ENCODE measurements at regions not wholly inside any gene's neighbourhood (a gene's known extent, or its start where the extent isn't known, plus 50 kb on each side); places are given as distances from the start of the nearest gene placed in this dataset.

GRCh38 chr4:112894480-112894879 lies 155.0 kb upstream of the ANK2 start:
- H3K4me3 ChIP-seq = no peak overlapping the region
- no peaks in the 10 kb centered on the region for H3K36me3 ChIP-seq (ENCODE audit: low read depth)
- H3K9me3 ChIP-seq = no peaks in the 10 kb centered on the region
- H3K4me1 ChIP-seq (ENCODE audit: low read depth) = no peaks in the 10 kb centered on the region
- TF ChIP-seq CTCF (IDR thresholded peaks at IDR 0.05) = no peak
- no peak for ATAC-seq
- DNase-seq = no peak
- intact Hi-C loops (cut with DNase I, micrococcal nuclease) = no loop called here

DNA sequence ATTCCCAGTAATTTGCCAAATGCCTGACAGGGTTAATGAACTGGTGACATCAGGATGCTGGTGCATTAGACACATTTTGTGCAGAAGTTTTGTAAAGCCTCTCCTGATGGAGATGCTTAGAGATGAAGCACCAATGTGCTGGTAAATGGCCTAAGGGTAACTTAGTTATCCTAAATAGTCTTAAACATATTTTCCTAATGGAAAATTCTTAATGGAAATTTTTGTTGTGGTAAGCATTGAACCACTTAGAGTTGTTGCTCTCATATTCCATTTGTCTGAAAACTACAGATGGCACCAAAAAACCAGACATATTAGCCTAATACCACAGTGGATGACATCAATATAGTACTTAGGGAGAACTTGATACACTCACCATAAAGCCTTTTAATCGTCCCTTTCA lies 154.5 kb upstream of the ANK2 start:
- no peaks in the 10 kb centered on the region for H3K9me3 ChIP-seq
- DNase-seq = no peak
- H3K4me1 ChIP-seq (ENCODE audit: low read depth) = no peaks in the 10 kb centered on the region
- H3K36me3 ChIP-seq (ENCODE audit: low read depth) = no peaks in the 10 kb centered on the region
- TF ChIP-seq CTCF (IDR thresholded peaks at IDR 0.05) = no peak
- no peak overlapping the region for H3K4me3 ChIP-seq
- ATAC-seq = no peak
- intact Hi-C loops (cut with DNase I, micrococcal nuclease) = no loop called here

- ATAC-seq (no peak), DNase-seq (no peak)
- no peaks in the 10 kb centered on the region for H3K36me3 ChIP-seq (ENCODE audit: low read depth)
- H3K4me1 ChIP-seq (ENCODE audit: low read depth) = no peaks in the 10 kb centered on the region
- no peaks in the 10 kb centered on the region for H3K9me3 ChIP-seq
- intact Hi-C loops (cut with DNase I, micrococcal nuclease) = no loop called here
- no peak for TF ChIP-seq CTCF (IDR thresholded peaks at IDR 0.05)
- no peak overlapping the region for H3K4me3 ChIP-seq
Measured at GRCh38 chr4:112895811-112896608, 153.4 kb upstream of the ANK2 start.

DNA sequence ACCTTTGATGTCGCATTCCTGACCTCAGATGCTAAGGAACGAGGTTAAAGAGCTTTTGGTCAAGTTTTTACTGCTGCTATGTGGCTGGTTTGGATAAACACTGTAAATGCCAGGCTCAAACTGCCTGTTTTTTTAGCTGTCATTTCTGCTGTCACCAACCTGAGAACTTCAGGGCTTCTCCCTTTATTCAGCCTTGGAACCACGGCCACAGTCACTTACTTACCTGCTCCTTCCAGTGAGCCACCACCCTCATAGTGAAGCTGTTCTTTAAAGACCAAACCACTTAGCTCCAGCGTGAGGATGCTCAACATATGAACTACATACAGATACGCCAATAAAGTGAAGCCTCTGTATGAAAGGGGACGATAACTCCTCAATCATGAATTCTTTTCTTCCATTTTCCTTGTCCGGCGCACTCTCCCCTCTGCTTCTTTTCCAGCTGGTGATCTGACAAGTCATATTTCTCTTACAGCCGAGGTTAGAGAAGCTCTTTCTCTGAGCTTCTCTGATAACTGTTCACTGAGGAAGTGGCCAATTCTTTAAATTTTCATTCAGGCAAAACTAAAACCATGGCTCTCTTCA lies 152.8 kb upstream of the ANK2 start:
- H3K9me3 ChIP-seq = no peaks in the 10 kb centered on the region
- H3K36me3 ChIP-seq (ENCODE audit: low read depth) = no peaks in the 10 kb centered on the region
- H3K4me1 ChIP-seq (ENCODE audit: low read depth) = no peaks in the 10 kb centered on the region
- ATAC-seq = no peak
- no peak for DNase-seq
- TF ChIP-seq CTCF (IDR thresholded peaks at IDR 0.05) = no peak
- intact Hi-C loops (cut with DNase I, micrococcal nuclease) = no loop called here
- H3K4me3 ChIP-seq = no peak overlapping the region

- TF ChIP-seq CTCF (IDR thresholded peaks at IDR 0.05) = no peak
- ATAC-seq (no peak), DNase-seq (no peak)
- H3K36me3 ChIP-seq (ENCODE audit: low read depth) = no peaks in the 10 kb centered on the region
- no peaks in the 10 kb centered on the region for H3K4me1 ChIP-seq (ENCODE audit: low read depth)
- intact Hi-C loops (cut with DNase I, micrococcal nuclease) = no loop called here
- no peak overlapping the region for H3K4me3 ChIP-seq
- no peaks in the 10 kb centered on the region for H3K9me3 ChIP-seq
Measured at GRCh38 chr4:112897543-112897942, 151.9 kb upstream of the ANK2 start.
